HEK293 (cell line): ENCODE measurements at regions not wholly inside any gene's neighbourhood (a gene's known extent, or its start where the extent isn't known, plus 50 kb on each side); places are given as distances from the start of the nearest gene placed in this dataset.

Experiments used
- CTCF ChIA-PET: fragments of 350-600 bp; formaldehyde crosslinking; extraction: SDS; loops from one replicate; lab custom pipeline; 2021; ENCODE audit warnings: antibody characterized with exemption; lab: Yijun Ruan, JAX
- POLR2A ChIA-PET: fragments of 300-600 bp; formaldehyde crosslinking; extraction: SDS; loops from one replicate; lab custom pipeline; 2020; ENCODE audit warnings: antibody characterized with exemption, inconsistent platforms; lab: Yijun Ruan, JAX
- H3K27ac ChIP-seq: fragments of 200-500 bp; sonication (Bioruptor generic); 2 replicates; pipeline ENCODE4 v1.5.1; 2014; ENCODE audit warnings: low read depth, low read length, control low read depth, inconsistent platforms; ENCODE audit errors: extremely low read depth
- H3K36me3 ChIP-seq, 2 experiments: fragments of 200-500 bp in 1 of 2; sonication (Bioruptor generic) in 1 of 2; 1 replicate in 1 of 2; 2 replicates in 1 of 2; pipeline ENCODE4 v1.5.1; 2014 to 2017; ENCODE audit warnings: inconsistent platforms in 2 of 2, low read length in 2 of 2; ENCODE audit not compliant: control insufficient read depth in 2 of 2, insufficient read depth in 1 of 2
- H3K4me1 ChIP-seq: fragments of 200-500 bp; sonication (Bioruptor generic); 2 replicates; pipeline ENCODE4 v1.5.1; 2014; ENCODE audit warnings: mild to moderate bottlenecking, low read length, inconsistent platforms; ENCODE audit not compliant: control insufficient read depth, insufficient read depth
- H3K4me3 ChIP-seq: 2 replicates; pipeline ENCODE4 v1.5.1; 2011; ENCODE audit warnings: low read depth, mild to moderate bottlenecking, control low read depth, low read length, moderate library complexity
- H3K9me3 ChIP-seq: fragments of 200-500 bp; sonication (Bioruptor generic); 2 replicates; pipeline ENCODE4 v1.5.1; 2014; ENCODE audit warnings: low read depth, low read length, inconsistent platforms; ENCODE audit not compliant: control insufficient read depth, insufficient read depth
- HOXA7 ChIP-seq: sonication (generic); formaldehyde crosslinking; IDR thresholded peaks from 2 replicates; pipeline ENCODE4 v1.8.1; 2022; ENCODE audit warnings: missing genetic modification reagents, borderline replicate concordance
- KLF16 ChIP-seq: fragments of 450-650 bp; formaldehyde crosslinking; IDR thresholded peaks from 2 replicates; pipeline ENCODE4 v1.5.1; 2017; ENCODE audit warnings: missing biosample characterization, missing genetic modification characterization
- ZBTB17 ChIP-seq: fragments of 450-650 bp; formaldehyde crosslinking; IDR thresholded peaks from 2 replicates; pipeline ENCODE4 v1.5.1; 2016; ENCODE audit warnings: missing biosample characterization, missing genetic modification characterization
- ZNF10 ChIP-seq: fragments of 450-650 bp; formaldehyde crosslinking; IDR thresholded peaks from 2 replicates; pipeline ENCODE4 v1.5.1; 2017; ENCODE audit warnings: missing biosample characterization, missing genetic modification characterization
- ZNF132 ChIP-seq: fragments of 450-650 bp; formaldehyde crosslinking; IDR thresholded peaks from 2 replicates; pipeline ENCODE4 v1.5.1; 2017; ENCODE audit warnings: missing biosample characterization, missing genetic modification characterization, borderline replicate concordance
- ZNF223 ChIP-seq: fragments of 450-650 bp; formaldehyde crosslinking; IDR thresholded peaks from 2 replicates; pipeline ENCODE4 v1.5.1; 2016; ENCODE audit warnings: missing biosample characterization, missing genetic modification characterization
- ZNF433 ChIP-seq: fragments of 450-650 bp; formaldehyde crosslinking; IDR thresholded peaks from 2 replicates; pipeline ENCODE4 v1.5.1; 2016; ENCODE audit warnings: missing biosample characterization, missing genetic modification characterization, low read depth
- ZNF530 ChIP-seq: fragments of 450-650 bp; formaldehyde crosslinking; IDR thresholded peaks from 2 replicates; pipeline ENCODE4 v1.5.1; 2016; ENCODE audit warnings: low read depth, missing biosample characterization, missing genetic modification characterization
- ZNF596 ChIP-seq: fragments of 450-650 bp; IDR thresholded peaks from 2 replicates; pipeline ENCODE4 v1.5.0; 2018; ENCODE audit warnings: missing biosample characterization, mild to moderate bottlenecking, missing genetic modification characterization, moderate library complexity
- ZNF610 ChIP-seq: fragments of 450-650 bp; formaldehyde crosslinking; IDR thresholded peaks from 2 replicates; pipeline ENCODE4 v1.5.1; 2016; ENCODE audit warnings: missing biosample characterization, missing genetic modification characterization, borderline replicate concordance
- ZSCAN23 ChIP-seq: fragments of 450-650 bp; formaldehyde crosslinking; IDR thresholded peaks from 2 replicates; pipeline ENCODE4 v1.5.1; 2016; ENCODE audit warnings: missing biosample characterization, missing genetic modification characterization
- TF ChIP-seq, protein P1 (sequence below): fragments of 450-650 bp; formaldehyde crosslinking; IDR thresholded peaks from 2 replicates; pipeline ENCODE4 v1.5.1; 2016; ENCODE audit warnings: missing biosample characterization, missing genetic modification characterization
- TF ChIP-seq, protein P2 (sequence below): fragments of 450-650 bp; formaldehyde crosslinking; IDR thresholded peaks from 2 replicates; pipeline ENCODE4 v1.5.1; 2016; ENCODE audit warnings: missing biosample characterization, missing genetic modification characterization
- TF ChIP-seq, protein P3 (sequence below): fragments of 450-650 bp; formaldehyde crosslinking; IDR thresholded peaks from 2 replicates; pipeline ENCODE4 v1.5.1; 2016; ENCODE audit warnings: missing biosample characterization, missing genetic modification characterization

DNA sequence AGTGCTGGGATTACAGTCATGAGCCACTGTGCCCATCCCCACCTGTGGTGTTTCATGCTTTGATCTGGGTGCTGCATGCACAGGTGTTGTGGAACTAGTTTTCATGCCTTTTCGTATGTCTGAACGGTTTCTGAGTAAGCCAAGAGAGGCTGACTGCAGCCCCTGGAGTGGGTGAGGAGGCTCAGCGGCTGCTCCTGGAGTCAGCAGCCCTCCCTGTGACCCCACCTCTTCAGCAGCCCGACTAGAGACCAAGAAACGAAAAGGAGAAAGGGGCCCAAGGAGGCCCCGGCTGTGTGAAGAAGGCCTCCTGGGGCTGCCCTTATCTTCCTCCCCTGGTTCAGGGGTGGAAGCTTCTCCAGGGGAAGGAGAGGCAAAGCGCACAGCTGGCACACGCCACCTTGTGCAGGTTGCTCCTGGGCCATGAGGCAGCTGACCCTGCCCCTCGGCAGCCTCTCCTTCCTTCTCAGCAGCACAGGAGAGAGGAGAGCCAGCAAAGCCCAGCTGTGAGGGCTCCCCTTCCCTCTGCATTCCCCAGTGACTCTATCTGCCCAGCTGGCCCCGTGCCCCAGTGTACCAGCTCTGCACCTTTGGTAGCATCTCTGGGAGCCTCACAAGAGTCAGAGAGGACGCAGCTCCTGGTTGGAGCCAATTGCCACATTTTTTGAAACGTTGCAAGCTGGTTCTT is 182.5 kb upstream of the HS6ST1 start:
- Histone ChIP-seq H3K9me3 (no peaks in the 10 kb centered on the region), H3K4me3 (no peak overlapping the region), H3K36me3 (no peaks in the 10 kb centered on the region), H3K4me1 (no peaks in the 10 kb centered on the region), H3K27ac (no peak overlapping the region)
- ChIA-PET CTCF (no interaction called here), POLR2A (interaction anchor here (0.5 kb wide), 1 partner anchor 77 kb away, joined by 3 read pairs; no protein-coding TSS in a partner anchor)
- TF ChIP-seq ZNF433 (tag by site-specific recombination) (no peak), ZNF610 (tag by site-specific recombination) (no peak), ZBTB17 (tag by site-specific recombination) (no peak), HOXA7 (CRISPR knock-in tag) (no peak), KLF16 (tag by site-specific recombination) (no peak)
- TF ChIP-seq, protein P1, sequence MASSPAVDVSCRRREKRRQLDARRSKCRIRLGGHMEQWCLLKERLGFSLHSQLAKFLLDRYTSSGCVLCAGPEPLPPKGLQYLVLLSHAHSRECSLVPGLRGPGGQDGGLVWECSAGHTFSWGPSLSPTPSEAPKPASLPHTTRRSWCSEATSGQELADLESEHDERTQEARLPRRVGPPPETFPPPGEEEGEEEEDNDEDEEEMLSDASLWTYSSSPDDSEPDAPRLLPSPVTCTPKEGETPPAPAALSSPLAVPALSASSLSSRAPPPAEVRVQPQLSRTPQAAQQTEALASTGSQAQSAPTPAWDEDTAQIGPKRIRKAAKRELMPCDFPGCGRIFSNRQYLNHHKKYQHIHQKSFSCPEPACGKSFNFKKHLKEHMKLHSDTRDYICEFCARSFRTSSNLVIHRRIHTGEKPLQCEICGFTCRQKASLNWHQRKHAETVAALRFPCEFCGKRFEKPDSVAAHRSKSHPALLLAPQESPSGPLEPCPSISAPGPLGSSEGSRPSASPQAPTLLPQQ = no peak

DNA sequence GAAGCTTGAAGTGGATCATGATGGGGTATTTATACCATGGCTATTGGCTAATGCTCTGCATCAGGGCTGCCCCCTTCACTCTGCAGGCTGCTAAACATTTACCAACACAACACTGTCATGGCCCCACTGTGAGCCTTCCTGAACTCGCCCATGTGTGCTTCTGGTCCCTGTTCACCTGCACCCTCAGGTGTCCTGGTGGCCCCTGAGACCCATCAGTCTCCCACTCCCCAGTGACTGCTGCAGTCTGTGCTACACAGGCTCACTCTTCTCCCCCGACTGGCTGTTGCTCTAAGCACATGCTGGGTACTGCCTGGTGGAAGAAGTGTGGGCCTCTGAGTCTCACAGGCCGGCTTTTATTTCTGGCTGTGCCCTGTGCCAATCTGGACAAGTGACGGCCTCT is 183.0 kb upstream of the HS6ST1 start:
- CTCF ChIA-PET = no interaction called here
- POLR2A ChIA-PET = interaction anchor here (0.5 kb wide), 1 partner anchor 78 kb away, joined by 3 read pairs; no protein-coding TSS in a partner anchor
- Histone ChIP-seq H3K36me3 (no peaks in the 10 kb centered on the region), H3K4me3 (no peak overlapping the region), H3K9me3 (no peaks in the 10 kb centered on the region), H3K27ac (no peak overlapping the region), H3K4me1 (no peaks in the 10 kb centered on the region)
- TF ChIP-seq ZNF433 (tag by site-specific recombination) (no peak), ZNF223 (tag by site-specific recombination) (no peak), HOXA7 (CRISPR knock-in tag) (no peak), ZNF596 (tag by site-specific recombination) (no peak), ZSCAN23 (tag by site-specific recombination) (no peak), ZNF530 (tag by site-specific recombination) (no peak)
- TF ChIP-seq, protein P2, sequence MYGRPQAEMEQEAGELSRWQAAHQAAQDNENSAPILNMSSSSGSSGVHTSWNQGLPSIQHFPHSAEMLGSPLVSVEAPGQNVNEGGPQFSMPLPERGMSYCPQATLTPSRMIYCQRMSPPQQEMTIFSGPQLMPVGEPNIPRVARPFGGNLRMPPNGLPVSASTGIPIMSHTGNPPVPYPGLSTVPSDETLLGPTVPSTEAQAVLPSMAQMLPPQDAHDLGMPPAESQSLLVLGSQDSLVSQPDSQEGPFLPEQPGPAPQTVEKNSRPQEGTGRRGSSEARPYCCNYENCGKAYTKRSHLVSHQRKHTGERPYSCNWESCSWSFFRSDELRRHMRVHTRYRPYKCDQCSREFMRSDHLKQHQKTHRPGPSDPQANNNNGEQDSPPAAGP (tag by site-specific recombination) = no peak
- TF ChIP-seq, protein P3, sequence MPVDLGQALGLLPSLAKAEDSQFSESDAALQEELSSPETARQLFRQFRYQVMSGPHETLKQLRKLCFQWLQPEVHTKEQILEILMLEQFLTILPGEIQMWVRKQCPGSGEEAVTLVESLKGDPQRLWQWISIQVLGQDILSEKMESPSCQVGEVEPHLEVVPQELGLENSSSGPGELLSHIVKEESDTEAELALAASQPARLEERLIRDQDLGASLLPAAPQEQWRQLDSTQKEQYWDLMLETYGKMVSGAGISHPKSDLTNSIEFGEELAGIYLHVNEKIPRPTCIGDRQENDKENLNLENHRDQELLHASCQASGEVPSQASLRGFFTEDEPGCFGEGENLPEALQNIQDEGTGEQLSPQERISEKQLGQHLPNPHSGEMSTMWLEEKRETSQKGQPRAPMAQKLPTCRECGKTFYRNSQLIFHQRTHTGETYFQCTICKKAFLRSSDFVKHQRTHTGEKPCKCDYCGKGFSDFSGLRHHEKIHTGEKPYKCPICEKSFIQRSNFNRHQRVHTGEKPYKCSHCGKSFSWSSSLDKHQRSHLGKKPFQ = no peak

DNA sequence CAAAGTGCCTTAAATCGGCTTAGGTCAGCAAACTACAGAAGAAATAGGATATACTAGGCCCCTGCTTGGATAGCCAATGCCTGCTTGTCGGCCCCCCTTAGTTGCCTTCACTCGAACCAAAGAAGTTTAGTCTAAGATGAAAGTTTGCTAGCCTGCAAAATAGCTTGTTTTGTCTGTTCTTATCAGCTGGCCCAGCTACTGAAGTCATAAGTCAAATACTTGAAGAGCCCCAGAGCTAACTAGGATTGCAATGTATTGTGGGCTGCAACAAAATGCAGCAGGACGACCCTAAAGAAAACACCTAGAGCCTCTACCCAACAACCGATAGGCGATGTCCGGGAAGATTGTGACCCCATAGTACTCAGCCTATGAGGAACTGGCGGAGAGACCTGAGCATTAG is 183.5 kb upstream of the HS6ST1 start:
- TF ChIP-seq ZNF132 (tag by site-specific recombination) (no peak), ZNF10 (tag by site-specific recombination) (no peak)
- TF ChIP-seq, protein P2 (tag by site-specific recombination) = no peak
- Histone ChIP-seq H3K9me3 (no peaks in the 10 kb centered on the region), H3K27ac (no peak overlapping the region), H3K36me3 (no peaks in the 10 kb centered on the region), H3K4me1 (no peaks in the 10 kb centered on the region), H3K4me3 (no peak overlapping the region)
- CTCF ChIA-PET = no interaction called here
- POLR2A ChIA-PET = no interaction called here
